ENCODE measurements at regions not wholly inside any gene's neighbourhood (a gene's known extent, or its start where the extent isn't known, plus 50 kb on each side); places are given as distances from the start of the nearest gene placed in this dataset.
"Not testable (repeated sequence)": the region's sequence is repeated elsewhere in the genome, so short reads cannot be mapped to it uniquely, and the experiment has no call there.

- Histone ChIP-seq H3K4me1 (peaks cover 0 to 10% (median 5%) of the 10 kb centered on the region in 3 donors), H3K4me3 (no peak overlapping the region), H3K36me3 (no peaks in the 10 kb centered on the region), H3K27ac (no peak overlapping the region), H3K9me3 (no peaks in the 10 kb centered on the region), H3K27me3 (no peaks in the 10 kb centered on the region)
- no peak for ATAC-seq
- 0 to 17% methylated on average over 3 of the region's 3 CpGs for WGBS, 2 donors (ENCODE audit: low coverage in 1 of 2)
- TF ChIP-seq POLR2A (IDR thresholded peaks at IDR 0.05) (no peak), POLR2AphosphoS5 (IDR thresholded peaks at IDR 0.05) (no peak), CTCF (IDR thresholded peaks at IDR 0.05) (no peak)
Observed at GRCh38 chr13:59398127-59398526, 765.6 kb downstream of the DIAPH3 start.

- no peaks in the 10 kb centered on the region for H3K27me3 ChIP-seq
- no peak overlapping the region for H3K4me3 ChIP-seq
- WGBS, 2 donors (ENCODE audit: low coverage in 1 of 2), result 76 to 80% methylated on average over 4 of the region's 4 CpGs
- H3K27ac ChIP-seq, result no peak overlapping the region
- TF ChIP-seq EP300 (IDR thresholded peaks at IDR 0.05) (no peak), CTCF (IDR thresholded peaks at IDR 0.05) (no peak), POLR2AphosphoS5 (IDR thresholded peaks at IDR 0.05) (no peak), POLR2A (IDR thresholded peaks at IDR 0.05) (no peak)
- no peaks in the 10 kb centered on the region for H3K36me3 ChIP-seq
- H3K9me3 ChIP-seq, result no peaks in the 10 kb centered on the region
- no peak for ATAC-seq
- peaks cover 0 to 10% (median 5%) of the 10 kb centered on the region in 3 donors for H3K4me1 ChIP-seq
Observed at GRCh38 chr13:59398661-59399060, 765.1 kb downstream of the DIAPH3 start.

DNA sequence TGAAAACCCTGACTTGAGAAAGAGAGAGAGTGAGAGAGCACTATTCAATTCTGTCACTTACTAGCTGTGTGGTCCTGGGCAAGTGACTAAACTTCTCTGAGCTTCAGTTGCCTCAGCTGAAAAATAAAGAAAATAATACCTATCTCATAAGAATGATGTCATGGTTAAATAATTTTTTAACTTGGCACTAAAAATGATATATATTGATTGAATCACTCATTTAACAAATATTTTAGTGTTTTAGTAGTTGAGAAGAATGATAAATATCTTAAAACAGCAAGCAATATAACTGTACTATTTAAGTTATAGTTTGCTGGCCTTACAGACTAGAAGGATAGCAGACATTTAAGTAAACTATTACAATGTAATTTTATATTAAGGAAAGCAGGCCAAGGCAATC is 764.2 kb downstream of the DIAPH3 start:
- TF ChIP-seq POLR2AphosphoS5 (IDR thresholded peaks at IDR 0.05) (no peak), EP300 (IDR thresholded peaks at IDR 0.05) (no peak)
- Histone ChIP-seq H3K27ac (no peak overlapping the region), H3K27me3 (no peaks in the 10 kb centered on the region), H3K9me3 (no peaks in the 10 kb centered on the region), H3K4me3 (no peak overlapping the region), H3K36me3 (no peaks in the 10 kb centered on the region), H3K4me1 (peaks cover 0 to 10% (median 5%) of the 10 kb centered on the region in 3 donors)
- ATAC-seq, result no peak

GRCh38 chr13:59404331-59404730 is 759.4 kb downstream of the DIAPH3 start:
- no peak for TF ChIP-seq POLR2AphosphoS5 (IDR thresholded peaks at IDR 0.05)
- no peak for TF ChIP-seq POLR2A (IDR thresholded peaks at IDR 0.05)
- TF ChIP-seq CTCF (IDR thresholded peaks at IDR 0.05), result no peak
- TF ChIP-seq EP300 (IDR thresholded peaks at IDR 0.05), result no peak

DNA sequence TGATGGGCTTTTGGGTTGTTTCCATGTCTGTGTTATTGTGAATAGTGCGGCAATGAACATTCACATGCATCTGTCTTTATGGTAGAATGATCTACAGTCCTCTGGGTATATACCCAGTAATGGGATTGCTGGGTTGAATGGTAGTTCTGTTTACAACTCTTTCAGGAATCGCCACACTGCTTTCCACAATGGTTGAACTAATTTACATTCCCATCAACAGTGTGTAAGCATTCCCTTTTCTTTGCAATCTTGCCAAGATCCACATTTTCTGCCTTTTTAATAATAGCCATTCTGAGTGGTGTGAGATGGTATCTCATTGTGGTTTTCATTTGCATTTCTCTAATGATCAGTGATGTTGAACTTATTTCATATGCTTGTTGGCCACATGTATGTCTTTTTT is 756.5 kb downstream of the DIAPH3 start:
- not testable (repeated sequence) for H3K9me3 ChIP-seq, H3K4me3 ChIP-seq, H3K36me3 ChIP-seq, H3K27ac ChIP-seq, H3K27me3 ChIP-seq, ATAC-seq
- WGBS, 2 donors (ENCODE audit: low coverage in 1 of 2), result 43 to 81% methylated on average over 1 to 2 of the region's 2 CpGs
- peaks cover 10 to 18% (median 11%) of the 10 kb centered on the region in 3 donors for H3K4me1 ChIP-seq

More at GRCh38 chr13:59404331-59404730, 759.4 kb downstream of the DIAPH3 start:
- Histone ChIP-seq H3K36me3 (no peaks in the 10 kb centered on the region), H3K4me3 (no peak overlapping the region), H3K27me3 (no peaks in the 10 kb centered on the region), H3K4me1 (peaks cover 3 to 9% (median 7%) of the 10 kb centered on the region in 3 donors), H3K9me3 (no peaks in the 10 kb centered on the region), H3K27ac (no peak overlapping the region)
- no peak for ATAC-seq

DNA sequence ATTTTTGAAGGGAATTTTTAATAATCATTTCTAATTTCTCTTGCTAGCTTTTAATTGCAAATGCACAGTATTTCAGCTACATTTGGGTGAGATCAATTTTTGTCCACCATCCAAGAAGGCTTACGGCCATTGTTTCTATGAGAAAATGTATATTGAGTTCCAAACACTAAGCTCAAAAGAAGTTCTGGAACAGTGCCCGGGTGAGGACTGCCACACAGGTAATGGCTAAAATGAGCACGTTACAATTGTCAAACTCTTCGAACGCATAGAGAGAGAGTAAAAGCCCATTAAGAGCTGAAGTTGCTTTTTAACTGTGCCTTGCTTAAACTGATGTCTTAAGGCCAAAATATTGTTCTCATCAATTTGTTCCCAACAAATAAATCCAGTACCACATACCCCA is 755.0 kb downstream of the DIAPH3 start:
- WGBS, 2 donors (ENCODE audit: low coverage in 1 of 2), result 55 to 77% methylated on average over 4 to 5 of the region's 5 CpGs
- peak overlapping the region in 3 of 4 donors; percentile 39 to 69 (median 39) for H3K27ac ChIP-seq
- no peaks in the 10 kb centered on the region for H3K9me3 ChIP-seq
- peaks cover 10 to 18% (median 11%) of the 10 kb centered on the region in 3 donors for H3K4me1 ChIP-seq
- H3K27me3 ChIP-seq, result no peaks in the 10 kb centered on the region
- ATAC-seq, result no peak
- H3K4me3 ChIP-seq, result no peak overlapping the region
- no peaks in the 10 kb centered on the region for H3K36me3 ChIP-seq
- TF ChIP-seq POLR2A (IDR thresholded peaks at IDR 0.05) (no peak), CTCF (IDR thresholded peaks at IDR 0.05) (no peak), EP300 (IDR thresholded peaks at IDR 0.05) (no peak), POLR2AphosphoS5 (IDR thresholded peaks at IDR 0.05) (no peak)

Data from gastroesophageal sphincter (tissue), 4 donors.